Skin epidermis (tissue), 12 donors: ENCODE measurements at regions not wholly inside any gene's neighbourhood (a gene's known extent, or its start where the extent isn't known, plus 50 kb on each side); places are given as distances from the start of the nearest gene placed in this dataset.
"Not testable (repeated sequence)": the region's sequence is repeated elsewhere in the genome, so short reads cannot be mapped to it uniquely, and the experiment has no call there.

Experiments used
- H3K27ac ChIP-seq, 21 experiments: fragments of 200-600 bp; sonication (generic) in 11 of 21; one replicate each; pipeline ENCODE4 v1.5.0; 2020; ENCODE audit warnings: mild to moderate bottlenecking in 3 of 21, inconsistent platforms in 2 of 21, moderate library complexity in 2 of 21
- H3K4me3 ChIP-seq, 7 experiments: fragments of 200-600 bp; sonication (generic) in 2 of 7; one replicate each; pipeline ENCODE4 v1.5.0; 2020; ENCODE audit warnings: inconsistent platforms in 2 of 7, mild to moderate bottlenecking in 2 of 7, moderate library complexity in 1 of 7

GRCh38 chr1:214715126-214715525 lies 112.1 kb downstream of the CENPF start:
- Histone ChIP-seq H3K27ac (no peak overlapping the region), H3K4me3 (no peak overlapping the region)

GRCh38 chr1:214717351-214717750 lies 114.4 kb downstream of the CENPF start:
- H3K4me3 ChIP-seq = no peak overlapping the region
- H3K27ac ChIP-seq = no peak overlapping the region

- H3K27ac ChIP-seq = no peak overlapping the region
- H3K4me3 ChIP-seq = no peak overlapping the region
Measured at GRCh38 chr1:214718724-214719123, 115.7 kb downstream of the CENPF start.

- H3K4me3 ChIP-seq = no peak overlapping the region
Measured at GRCh38 chr1:214719207-214719606, 116.2 kb downstream of the CENPF start.

GRCh38 chr1:214720561-214720960 lies 117.6 kb downstream of the CENPF start:
- Histone ChIP-seq H3K4me3 (no peak overlapping the region), H3K27ac (no peak overlapping the region)

More at GRCh38 chr1:214719207-214719606, 116.2 kb downstream of the CENPF start:
- H3K27ac ChIP-seq = no peak overlapping the region

GRCh38 chr1:214727274-214727673 lies 124.3 kb downstream of the CENPF start:
- Histone ChIP-seq H3K27ac (no peak overlapping the region), H3K4me3 (no peak overlapping the region)

- H3K27ac ChIP-seq = no peak overlapping the region
- no peak overlapping the region for H3K4me3 ChIP-seq
Measured at GRCh38 chr1:214739621-214740238, 136.7 kb downstream of the CENPF start.

GRCh38 chr1:214740471-214740870 lies 137.5 kb downstream of the CENPF start:
- no peak overlapping the region for H3K27ac ChIP-seq
- H3K4me3 ChIP-seq = no peak overlapping the region

GRCh38 chr1:214747050-214747635 lies 144.1 kb downstream of the CENPF start:
- Histone ChIP-seq H3K4me3 (no peak overlapping the region), H3K27ac (no peak overlapping the region)

GRCh38 chr1:214753236-214753852 lies 150.3 kb downstream of the CENPF start:
- H3K27ac ChIP-seq = no peak overlapping the region
- no peak overlapping the region for H3K4me3 ChIP-seq

GRCh38 chr1:214761030-214761429 lies 158.0 kb downstream of the CENPF start:
- no peak overlapping the region for H3K27ac ChIP-seq
- no peak overlapping the region for H3K4me3 ChIP-seq

- no peak overlapping the region for H3K4me3 ChIP-seq
- no peak overlapping the region for H3K27ac ChIP-seq
Measured at GRCh38 chr1:214762902-214763301, 159.9 kb downstream of the CENPF start.

- Histone ChIP-seq H3K27ac (no peak overlapping the region), H3K4me3 (no peak overlapping the region)
Measured at GRCh38 chr1:214764502-214764901, 161.5 kb downstream of the CENPF start.

- H3K27ac ChIP-seq = no peak overlapping the region
- H3K4me3 ChIP-seq = no peak overlapping the region
Measured at GRCh38 chr1:214767221-214767620, 164.2 kb downstream of the CENPF start.

GRCh38 chr1:214769666-214770065 lies 166.7 kb downstream of the CENPF start:
- not testable (repeated sequence) for H3K4me3 ChIP-seq, H3K27ac ChIP-seq

- Histone ChIP-seq H3K4me3 (no peak overlapping the region), H3K27ac (no peak overlapping the region)
Measured at GRCh38 chr1:214777364-214777763, 174.4 kb downstream of the CENPF start.

GRCh38 chr1:214791961-214792360 lies 189.0 kb downstream of the CENPF start:
- no peak overlapping the region for H3K27ac ChIP-seq
- no peak overlapping the region for H3K4me3 ChIP-seq

GRCh38 chr1:214792527-214793186 lies 189.7 kb downstream of the CENPF start:
- Histone ChIP-seq H3K27ac (no peak overlapping the region), H3K4me3 (no peak overlapping the region)

GRCh38 chr1:214793708-214794107 lies 190.7 kb downstream of the CENPF start:
- H3K4me3 ChIP-seq = no peak overlapping the region
- no peak overlapping the region for H3K27ac ChIP-seq

GRCh38 chr1:214801191-214801590 lies 198.2 kb downstream of the CENPF start:
- Histone ChIP-seq H3K4me3 (no peak overlapping the region), H3K27ac (no peak overlapping the region)
